Activated CD4-positive, alpha-beta T cell treated with anti-CD3 and anti-CD28 coated beads, Interleukin-2, Interleukin-4, amounts not matched to agents 100 ng/mL and 50 ng/mL, durations not matched to agents 16 hours and 8 hours (primary cell): ENCODE measurements at regions not wholly inside any gene's neighbourhood (a gene's known extent, or its start where the extent isn't known, plus 50 kb on each side); places are given as distances from the start of the nearest gene placed in this dataset.

Experiments
- DNase-seq: peaks from one replicate; pipeline ENCODE4 v3.0.0-alpha.2; 2020; ENCODE audit warnings: low spot score

GRCh38 chr14:81837304-81837703, 303.7 kb upstream of the SEL1L start:
- DNase-seq, result no peak

- no peak for DNase-seq
Observed at GRCh38 chr14:81839056-81839455, 305.4 kb upstream of the SEL1L start.

DNA sequence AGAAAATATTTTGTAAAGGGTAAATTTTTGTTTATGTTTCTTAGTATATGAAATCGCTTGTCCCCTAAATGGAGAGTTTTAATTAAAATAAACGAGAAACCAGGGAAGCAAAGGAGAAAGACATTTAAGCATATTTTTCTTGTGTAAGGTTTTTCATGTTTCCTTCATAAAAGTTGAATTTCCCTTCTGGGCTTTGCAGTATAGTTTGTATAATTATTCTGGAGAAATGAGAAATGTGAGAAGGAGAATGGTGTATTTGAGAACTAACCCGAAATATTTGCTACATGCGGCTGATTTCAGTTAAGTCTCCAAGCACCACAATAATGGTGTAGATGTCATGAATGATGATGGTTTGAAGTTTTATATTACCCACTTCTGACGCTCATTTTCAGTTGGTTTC, 307.7 kb upstream of the SEL1L start:
- DNase-seq, result no peak

DNA sequence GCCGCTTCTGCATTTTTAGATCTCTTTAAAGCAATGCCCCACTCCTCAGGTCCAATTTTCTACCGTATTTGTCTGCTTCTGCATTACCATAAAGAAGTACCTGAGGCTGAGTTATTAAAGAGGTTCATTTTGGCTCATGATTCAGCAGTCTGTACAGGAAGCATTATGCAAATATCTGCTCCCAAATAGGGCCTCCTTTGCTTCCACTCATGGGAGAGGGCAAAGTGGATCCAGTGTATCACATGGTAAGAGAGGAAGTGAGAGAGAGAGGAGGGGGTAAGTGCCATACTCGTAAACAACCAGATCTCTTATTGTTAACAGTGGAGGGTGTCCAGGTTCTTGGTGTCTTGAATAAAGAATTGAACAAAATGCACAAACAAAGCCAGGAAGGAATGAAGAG, 316.1 kb upstream of the SEL1L start:
- no peak for DNase-seq

- DNase-seq, result no peak
Observed at GRCh38 chr14:81855007-81855406, 321.4 kb upstream of the SEL1L start.

- DNase-seq, result no peak
Observed at GRCh38 chr14:81859046-81859445, 325.4 kb upstream of the SEL1L start.

GRCh38 chr14:81868172-81868571, 334.5 kb upstream of the SEL1L start:
- DNase-seq, result no peak

GRCh38 chr14:81871706-81872105, 338.1 kb upstream of the SEL1L start:
- no peak for DNase-seq

GRCh38 chr14:81884382-81884781, 350.7 kb upstream of the SEL1L start:
- no peak for DNase-seq

DNA sequence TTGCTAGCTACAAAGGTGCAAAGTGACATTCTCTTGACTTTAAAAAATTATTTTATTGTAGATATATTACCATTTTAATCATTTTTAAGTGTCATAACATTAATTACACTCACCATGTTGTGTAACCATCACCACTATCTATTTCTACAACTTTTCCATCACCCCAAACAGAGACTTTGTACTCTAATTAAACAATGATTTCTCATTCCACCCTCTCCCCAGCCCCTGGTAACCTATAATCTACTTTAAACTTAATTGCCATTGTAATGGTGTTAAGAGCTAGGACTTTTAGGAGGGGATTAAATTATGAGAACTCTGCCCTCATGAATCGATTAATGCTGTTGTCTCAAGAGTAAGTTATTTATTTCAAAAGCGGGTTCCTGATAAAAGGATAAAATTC, 352.9 kb upstream of the SEL1L start:
- DNase-seq, result no peak

- no peak for DNase-seq
Observed at GRCh38 chr14:81889529-81889928, 355.9 kb upstream of the SEL1L start.

GRCh38 chr14:81890020-81890419, 356.4 kb upstream of the SEL1L start:
- no peak for DNase-seq

DNA sequence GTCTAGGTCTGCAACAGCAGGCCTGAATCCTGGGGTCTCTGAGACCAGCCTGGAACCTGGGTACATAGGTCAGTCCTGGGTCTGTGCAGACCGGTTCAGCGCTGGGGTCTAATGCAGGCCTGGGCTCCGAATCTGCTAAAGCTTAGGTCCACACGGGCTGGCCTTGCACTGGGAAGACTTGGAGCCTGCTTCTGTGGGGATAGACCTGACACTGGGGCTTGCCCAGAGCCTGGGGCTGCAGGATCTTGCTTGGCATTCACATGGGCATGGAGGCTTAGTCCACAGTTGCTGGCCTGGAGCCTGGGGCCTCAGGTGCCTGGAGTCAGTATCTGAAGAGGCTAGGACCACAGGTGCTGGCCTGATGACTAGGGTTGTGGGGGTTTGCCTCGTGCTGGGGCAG, 369.8 kb upstream of the SEL1L start:
- DNase-seq, result no peak

GRCh38 chr14:81927070-81927469, 393.4 kb upstream of the SEL1L start:
- no peak for DNase-seq

DNA sequence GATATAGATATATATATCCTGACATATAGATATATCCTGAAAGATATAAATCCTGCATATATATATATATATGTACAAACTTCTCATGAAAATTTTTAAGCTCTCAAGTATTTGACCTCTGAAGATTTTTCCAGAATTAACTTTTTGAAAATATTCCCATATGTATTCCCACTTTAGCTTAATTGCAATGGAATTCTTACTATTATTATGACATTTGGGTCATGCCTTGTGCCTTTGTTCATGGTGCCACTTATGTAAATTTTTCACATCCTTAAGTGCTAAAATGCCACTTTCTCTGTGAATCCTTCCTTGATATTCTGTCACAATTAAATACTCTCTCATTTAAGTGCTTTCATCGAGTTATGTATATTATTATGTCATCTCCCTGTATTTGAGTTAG, 398.2 kb upstream of the SEL1L start:
- no peak for DNase-seq

GRCh38 chr14:81936348-81936747, 402.7 kb upstream of the SEL1L start:
- DNase-seq, result no peak

DNA sequence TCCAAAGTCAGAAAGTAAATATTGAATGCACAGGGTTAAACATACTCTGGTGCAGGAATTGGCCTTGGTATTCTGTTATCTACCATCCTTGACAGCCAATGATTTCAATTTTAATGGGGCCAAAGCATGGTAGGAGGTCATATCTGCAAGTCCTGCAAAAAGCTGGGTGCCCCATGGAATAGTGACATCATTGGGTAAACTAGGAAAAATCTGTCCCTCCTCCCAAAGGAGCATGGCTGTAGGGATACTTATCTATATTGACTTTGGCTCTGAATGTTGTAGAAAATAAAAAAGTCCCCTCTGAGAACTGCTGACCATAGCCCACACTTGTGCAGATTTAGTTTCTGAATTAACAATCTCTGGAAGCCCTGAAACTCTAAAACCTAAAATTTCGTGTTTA, 403.2 kb upstream of the SEL1L start:
- DNase-seq, result no peak

DNA sequence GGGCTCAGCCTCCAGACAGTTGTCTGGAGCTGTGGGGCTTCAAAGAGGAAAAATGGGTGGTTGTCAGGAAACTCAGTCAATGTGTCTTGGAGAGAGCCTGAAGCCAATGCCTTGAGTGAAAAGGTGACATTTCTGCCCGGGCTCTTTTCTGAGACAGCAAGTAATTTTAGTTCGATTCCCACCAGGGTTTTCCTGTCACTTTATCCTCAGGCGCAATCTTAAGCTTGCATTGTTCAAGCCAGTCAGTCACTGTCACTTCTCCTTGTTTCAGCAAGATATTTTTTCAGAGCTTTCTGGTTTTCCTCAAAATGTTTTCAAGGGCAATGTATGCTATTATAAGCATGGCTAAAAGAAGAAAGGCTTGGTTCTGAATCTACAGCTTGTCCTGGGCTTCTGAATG, 404.7 kb upstream of the SEL1L start:
- DNase-seq, result no peak

- no peak for DNase-seq
Observed at GRCh38 chr14:81940651-81941050, 407.0 kb upstream of the SEL1L start.

GRCh38 chr14:81942071-81942470, 408.4 kb upstream of the SEL1L start:
- DNase-seq, result no peak

GRCh38 chr14:81946375-81946774, 412.7 kb upstream of the SEL1L start:
- DNase-seq, result no peak

DNA sequence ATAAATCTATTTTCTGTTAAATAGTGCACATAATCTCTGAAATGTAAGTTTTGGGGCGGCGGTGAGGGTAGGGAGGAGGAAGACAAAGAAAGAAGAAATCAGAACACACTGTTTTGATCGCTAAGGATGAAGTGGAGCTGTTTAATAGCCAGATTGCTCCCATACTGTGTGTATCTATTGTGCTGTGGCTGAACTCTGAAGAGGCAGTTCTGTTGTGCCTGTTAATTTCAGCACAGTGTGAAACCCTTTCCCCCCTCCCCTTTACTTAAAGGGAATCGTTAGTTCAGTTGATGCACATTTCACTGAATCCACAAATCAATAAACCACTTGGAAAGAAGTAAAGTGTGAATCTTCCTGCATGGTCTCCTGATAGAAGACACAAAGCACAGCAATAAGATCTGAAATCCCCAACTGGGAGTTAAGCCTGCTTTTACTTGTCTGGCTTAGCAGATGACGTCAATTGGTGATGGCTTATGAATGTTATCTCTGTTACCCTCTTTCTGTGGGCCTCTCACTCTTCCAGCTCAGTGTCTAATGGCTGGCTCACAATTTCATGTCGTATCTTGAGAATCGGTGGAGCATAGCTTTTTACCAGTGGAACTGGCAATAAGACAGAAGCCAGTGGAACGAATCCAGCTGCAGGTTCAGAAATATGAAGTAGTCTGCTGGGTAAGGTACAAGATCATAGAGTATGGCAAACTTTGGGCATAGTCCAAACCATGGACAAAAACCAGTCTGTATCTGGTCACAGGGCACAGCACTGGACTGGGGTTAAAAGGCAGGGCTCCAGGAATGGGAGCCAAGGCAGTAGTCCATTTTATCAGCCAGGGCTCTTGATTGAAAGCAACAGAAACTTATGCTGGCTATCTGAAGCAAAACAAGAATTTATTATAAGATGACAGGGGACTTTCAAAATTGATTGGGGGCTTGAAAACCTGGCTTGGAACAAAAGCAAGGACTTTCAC, 413.5 kb upstream of the SEL1L start:
- no peak for DNase-seq

DNA sequence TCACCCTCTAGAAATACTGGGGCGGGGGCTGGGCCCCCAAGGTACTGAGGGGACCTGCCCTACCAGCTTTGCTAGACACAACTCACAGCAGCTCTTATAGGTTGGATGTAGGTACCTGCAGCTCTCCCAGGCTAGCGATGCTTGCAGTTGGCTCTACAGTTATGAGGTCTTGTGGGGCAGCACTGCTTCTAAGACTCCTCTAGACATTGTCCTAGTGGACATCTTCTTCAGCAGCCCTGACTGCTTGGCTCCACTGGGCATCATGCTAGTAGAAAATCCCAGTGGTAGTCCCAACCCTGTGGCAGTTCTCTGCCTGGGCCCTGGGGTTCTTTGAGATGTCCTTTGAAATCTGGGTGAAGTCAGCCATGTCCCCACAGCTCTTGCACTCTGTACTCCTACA, 419.3 kb upstream of the SEL1L start:
- no peak for DNase-seq

GRCh38 chr14:81953419-81953818, 419.8 kb upstream of the SEL1L start:
- no peak for DNase-seq
